ENCODE measurements at regions not wholly inside any gene's neighbourhood (a gene's known extent, or its start where the extent isn't known, plus 50 kb on each side); places are given as distances from the start of the nearest gene placed in this dataset.

- TF ChIP-seq ZNF584 (CRISPR knock-in tag; IDR thresholded peaks at IDR 0.05; ENCODE audit: low read depth) (no peak), LCOR (CRISPR knock-in tag; IDR thresholded peaks at IDR 0.05) (no peak), ARHGAP35 (IDR thresholded peaks at IDR 0.05; ENCODE audit: partially characterized antibody) (no peak), KDM1A (IDR thresholded peaks at IDR 0.05) (no peak), POLR2AphosphoS5 (IDR thresholded peaks at IDR 0.05; ENCODE audit: control insufficient read depth, insufficient read depth, low read depth, low read length) (no peak), NRF1 (conservative IDR thresholded peaks at IDR 0.05 in 1 of 2, IDR thresholded peaks at IDR 0.05 in 1 of 2) (no peak), ETV6 (IDR thresholded peaks at IDR 0.05; ENCODE audit: borderline replicate concordance in 1 of 2, low read depth in 2 of 2, low read length in 1 of 2) (no peak), ETV6 (CRISPR knock-in tag; IDR thresholded peaks at IDR 0.05; ENCODE audit: borderline replicate concordance) (no peak), CBX8 (IDR thresholded peaks at IDR 0.05; ENCODE audit: borderline replicate concordance, extremely low read depth, low read depth, low read length, poor library complexity, severe bottlenecking) (no peak), NR3C1 (CRISPR knock-in tag; IDR thresholded peaks at IDR 0.05) (no peak), EZH2 (IDR thresholded peaks at IDR 0.05; ENCODE audit: borderline replicate concordance, low read depth, low read length) (no peak)
- TF ChIP-seq, protein P1, sequence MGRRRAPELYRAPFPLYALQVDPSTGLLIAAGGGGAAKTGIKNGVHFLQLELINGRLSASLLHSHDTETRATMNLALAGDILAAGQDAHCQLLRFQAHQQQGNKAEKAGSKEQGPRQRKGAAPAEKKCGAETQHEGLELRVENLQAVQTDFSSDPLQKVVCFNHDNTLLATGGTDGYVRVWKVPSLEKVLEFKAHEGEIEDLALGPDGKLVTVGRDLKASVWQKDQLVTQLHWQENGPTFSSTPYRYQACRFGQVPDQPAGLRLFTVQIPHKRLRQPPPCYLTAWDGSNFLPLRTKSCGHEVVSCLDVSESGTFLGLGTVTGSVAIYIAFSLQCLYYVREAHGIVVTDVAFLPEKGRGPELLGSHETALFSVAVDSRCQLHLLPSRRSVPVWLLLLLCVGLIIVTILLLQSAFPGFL (CRISPR knock-in tag; IDR thresholded peaks at IDR 0.05), result no peak
Observed at GRCh38 chr1:234705615-234706014, 95.6 kb upstream of the IRF2BP2 start.

Data from K562 (cell line).